CD4-positive, alpha-beta T cell treated with Interleukin-2 at 100 ng/mL for 4 hours (primary cell): ENCODE measurements at regions not wholly inside any gene's neighbourhood (a gene's known extent, or its start where the extent isn't known, plus 50 kb on each side); places are given as distances from the start of the nearest gene placed in this dataset.

Source experiments
- DNase-seq: peaks from one replicate; pipeline ENCODE4 v3.0.0-alpha.2; 2020; ENCODE audit warnings: low spot score

DNA sequence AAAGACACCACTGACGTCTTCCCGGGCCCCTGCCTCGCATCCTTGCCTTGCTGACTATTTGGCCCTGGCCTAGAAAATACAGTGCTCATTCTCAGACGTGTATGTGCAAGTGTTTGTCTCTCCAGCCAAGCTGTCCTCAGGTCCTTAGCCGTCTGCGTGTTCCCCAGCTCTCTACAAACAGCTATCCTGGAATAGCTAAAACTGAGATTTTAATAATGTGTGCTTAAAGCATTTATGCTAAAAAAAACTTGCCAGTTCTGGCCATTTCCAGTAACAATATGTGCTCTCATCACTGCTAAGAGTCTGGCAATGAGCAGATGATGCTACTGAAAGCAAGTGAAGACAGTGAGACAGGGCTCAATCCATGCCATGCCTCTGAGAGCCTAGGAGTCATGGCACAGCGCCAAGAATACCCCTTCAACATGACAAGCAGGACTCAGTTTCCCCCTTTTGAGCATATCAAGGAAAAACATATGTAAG lies 55.7 kb downstream of the IRF2BP2 start:
- DNase-seq: no peak

DNA sequence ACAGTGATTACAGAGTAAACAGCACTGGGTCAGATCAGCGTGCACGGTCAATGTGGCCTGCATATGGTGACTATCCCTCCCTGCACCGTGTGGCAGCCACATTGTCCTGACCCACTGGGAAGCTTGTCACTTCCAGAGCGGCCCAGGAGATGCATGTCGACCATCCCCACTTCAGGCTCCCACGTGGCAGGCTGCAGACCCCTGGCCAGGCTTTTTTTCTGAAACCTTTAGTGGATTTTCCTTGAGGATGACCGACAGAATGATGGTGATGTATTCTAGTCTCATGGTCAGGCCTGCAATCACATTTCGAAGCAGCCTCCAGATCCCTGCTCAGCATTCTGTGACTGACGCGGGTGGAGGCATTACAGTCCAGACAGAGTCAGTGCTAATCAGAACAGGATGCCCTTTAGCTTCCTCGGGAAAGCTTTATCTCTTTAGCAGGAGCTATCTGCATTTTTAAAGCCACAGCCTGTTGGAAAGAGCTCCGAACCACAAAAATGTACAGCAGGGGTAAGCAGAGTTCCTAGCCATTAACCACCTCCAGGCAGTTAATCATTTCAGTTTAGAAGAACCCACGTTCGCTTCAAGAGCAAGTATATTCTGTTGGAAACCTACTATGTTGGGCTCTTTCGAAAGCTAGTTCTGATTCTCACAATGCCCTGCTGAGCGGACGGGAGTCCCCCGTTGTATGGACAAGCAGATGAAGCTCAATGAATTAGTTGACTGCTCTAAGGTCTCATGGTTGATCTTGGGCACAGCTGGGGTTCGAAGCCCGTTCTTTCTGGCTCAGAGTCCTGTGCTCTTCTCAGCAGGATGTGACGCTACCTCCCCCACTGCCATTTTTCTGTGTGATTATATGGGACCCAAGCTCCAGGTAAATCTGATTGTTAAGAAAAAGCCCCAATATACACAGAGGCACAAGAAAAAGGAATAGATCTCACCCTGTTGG lies 56.5 kb downstream of the IRF2BP2 start:
- DNase-seq: no peak

GRCh38 chr1:234551032-234551378 lies 59.0 kb downstream of the IRF2BP2 start:
- DNase-seq: no peak

DNA sequence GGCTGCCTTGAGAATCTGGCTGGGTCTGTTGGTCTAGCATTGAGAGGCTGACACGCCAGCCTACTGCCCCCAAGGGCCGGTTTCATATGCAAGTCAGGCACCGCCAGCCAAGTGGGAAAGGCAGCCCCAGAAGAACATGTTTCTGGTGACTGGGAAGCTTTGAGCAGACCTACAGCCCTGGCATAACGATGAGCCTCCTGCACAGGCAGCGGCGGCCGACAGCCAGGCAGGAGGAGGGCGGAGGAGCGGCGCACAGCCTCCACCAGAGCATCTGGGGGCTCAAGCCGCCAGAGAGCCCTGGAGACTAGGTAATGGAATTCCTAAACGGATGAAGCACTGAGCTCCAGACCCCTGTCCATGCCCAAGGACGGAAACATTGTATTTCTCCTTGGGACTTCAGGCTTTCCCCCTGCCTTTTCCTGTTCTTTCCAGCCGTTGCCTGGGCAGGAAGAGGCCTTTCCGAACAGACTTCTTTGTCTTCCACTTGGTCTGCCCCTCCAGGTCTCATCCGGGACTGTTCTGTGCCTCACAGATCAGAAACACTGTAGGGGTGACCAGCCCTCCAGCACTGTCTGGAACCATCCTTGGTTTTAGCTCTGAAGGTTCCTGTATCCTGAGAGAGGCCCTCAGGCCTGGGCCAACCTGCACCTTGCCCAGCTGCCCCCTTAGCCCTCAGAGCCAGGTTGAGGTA lies 59.5 kb downstream of the IRF2BP2 start:
- DNase-seq: no peak

DNA sequence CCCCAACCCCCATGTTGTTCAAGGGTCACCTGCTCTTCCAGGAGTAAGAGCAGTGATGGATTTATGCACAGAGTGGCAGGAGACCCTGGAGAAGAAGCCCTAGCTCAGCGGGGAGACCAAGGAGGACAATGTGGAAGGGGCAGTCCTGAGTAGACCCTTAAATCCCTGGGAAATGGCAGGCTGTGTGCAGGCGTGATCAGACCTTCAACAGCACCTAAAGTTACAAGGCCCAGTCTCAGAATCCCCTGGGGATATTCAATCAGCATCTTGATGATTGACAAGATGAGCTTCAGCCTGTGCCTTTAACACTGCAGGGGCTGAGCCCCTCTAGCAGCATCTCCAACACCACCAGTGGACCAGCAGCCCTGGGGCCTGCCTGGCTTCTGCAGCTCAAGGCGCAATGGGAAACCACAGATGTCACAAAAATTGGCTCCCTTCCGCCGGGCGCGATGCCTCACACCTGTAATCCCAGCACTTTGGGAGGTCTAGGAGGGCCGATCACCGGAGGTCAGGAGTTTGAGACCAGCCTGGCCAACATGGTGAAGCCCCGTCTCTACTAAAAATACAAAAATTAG lies 60.4 kb downstream of the IRF2BP2 start:
- no peak for DNase-seq

DNA sequence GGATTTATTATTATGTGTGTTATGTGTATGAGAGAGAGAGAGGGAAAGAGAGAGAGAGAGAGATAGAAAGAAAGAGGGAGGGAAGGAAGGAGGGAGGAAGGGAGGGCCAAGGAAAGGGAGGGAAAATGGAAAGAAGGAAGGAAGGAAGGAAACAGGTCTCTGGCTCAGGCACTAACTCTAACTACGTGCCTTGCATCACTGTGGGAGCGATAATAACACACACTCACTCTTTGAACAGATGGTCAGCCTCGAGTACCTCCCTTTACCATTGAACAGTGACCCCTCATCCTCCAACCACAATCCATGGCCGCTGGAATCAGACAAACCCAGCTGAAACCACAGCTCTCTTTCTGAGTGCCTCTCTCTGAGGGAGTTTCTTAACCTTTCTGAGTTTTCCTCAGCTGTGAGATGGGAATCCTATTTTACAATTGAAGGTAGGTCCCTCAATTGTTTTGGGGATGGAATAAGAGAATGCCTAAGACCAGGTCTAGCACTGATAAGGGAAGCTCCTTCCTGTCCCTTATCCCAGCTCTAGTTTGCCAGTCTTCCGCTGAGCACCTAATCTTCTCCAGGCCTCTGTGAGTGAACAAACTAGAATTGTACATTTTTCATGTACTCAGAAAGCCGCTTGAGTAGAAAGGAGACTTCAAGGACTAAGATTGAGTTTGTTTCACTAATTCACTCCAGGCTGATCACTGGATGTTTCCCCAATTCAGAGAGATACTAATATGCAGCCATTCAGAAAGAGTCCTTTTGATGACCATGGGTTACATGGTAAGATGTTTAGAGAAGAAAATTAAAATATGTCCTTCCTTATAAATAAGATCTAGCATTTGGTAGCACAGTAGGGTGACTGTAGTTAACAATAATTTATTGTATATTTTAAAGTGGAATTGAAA lies 62.8 kb downstream of the IRF2BP2 start:
- DNase-seq: no peak

- no peak for DNase-seq
Observed at GRCh38 chr1:234546387-234546704, 63.6 kb downstream of the IRF2BP2 start.

DNA sequence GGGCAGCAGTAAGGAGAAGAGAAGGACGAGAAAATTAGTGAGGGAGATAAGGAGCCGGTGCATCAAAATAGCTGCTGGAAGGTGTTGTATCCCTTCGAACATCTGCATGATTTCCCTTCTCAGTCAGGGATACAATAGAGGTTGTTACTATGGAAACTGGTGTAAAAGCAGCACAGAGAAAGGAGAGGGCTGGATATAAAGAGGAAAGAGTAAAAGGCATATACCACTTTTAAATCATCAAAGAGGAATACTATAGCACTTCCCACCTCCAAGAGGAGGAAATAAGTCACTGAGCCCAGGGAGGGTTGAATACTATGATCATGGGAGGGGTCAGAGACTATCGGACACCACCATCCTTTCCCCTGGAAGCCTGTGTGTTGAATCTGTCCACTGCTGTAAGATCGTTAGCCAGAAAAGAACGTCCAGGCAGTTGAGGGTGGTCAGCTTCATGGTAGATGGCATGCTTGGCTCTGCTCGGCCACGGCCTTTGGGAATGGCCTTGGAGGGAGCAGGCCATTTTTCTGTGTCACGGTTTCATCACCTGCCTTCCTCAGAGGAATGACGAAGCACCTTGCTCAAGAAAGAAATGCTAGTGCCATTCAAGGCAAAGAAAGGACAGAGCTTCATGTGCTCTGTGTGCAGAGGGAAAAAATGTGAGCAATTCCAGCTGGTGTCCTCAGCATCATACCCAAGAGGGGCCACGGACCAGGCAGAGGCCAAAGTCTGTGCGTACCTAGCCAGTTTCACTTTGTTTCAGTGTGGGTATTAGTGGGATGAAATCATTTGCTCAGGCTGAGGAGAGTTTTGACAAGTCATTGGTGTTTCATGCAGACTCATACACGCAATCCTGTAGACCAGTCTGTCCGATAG lies 64.2 kb downstream of the IRF2BP2 start:
- DNase-seq: no peak

GRCh38 chr1:234544087-234544579 lies 65.2 kb upstream of the TARBP1 start:
- DNase-seq: peak; percentile 43

GRCh38 chr1:234543442-234544086 lies 64.6 kb upstream of the TARBP1 start:
- no peak for DNase-seq

DNA sequence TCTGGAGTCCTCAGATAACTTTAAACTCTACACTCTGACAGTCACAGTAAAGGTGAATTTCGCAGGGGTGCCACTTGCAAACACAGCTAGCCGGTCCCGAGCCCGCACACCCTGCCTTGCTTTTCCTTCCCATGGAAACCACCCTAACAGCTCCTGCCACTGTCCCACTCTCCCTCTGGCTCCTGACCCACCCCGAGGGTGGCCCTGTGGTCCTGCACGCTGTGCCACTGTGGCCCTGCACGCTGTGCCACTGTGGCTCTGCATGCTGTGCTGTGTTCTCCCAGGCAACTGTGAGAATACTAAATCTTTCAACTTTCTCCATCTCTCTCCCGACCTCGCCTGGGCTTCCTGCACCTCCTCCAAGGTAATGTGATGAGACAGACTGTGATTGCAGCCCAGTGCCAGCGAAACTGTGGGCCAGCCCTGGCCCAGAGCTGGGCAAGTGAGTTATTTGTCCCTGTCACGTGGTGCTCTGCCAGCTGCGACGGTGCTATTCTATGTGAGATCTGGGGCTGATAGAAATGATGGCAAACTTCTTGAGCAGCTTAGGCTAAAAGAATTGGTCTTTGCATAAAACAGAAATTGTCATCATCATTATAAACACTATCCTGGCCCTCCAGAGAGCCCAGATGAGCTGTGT lies 63.4 kb upstream of the TARBP1 start:
- DNase-seq: no peak

GRCh38 chr1:234541286-234541975 lies 62.5 kb upstream of the TARBP1 start:
- DNase-seq: no peak

DNA sequence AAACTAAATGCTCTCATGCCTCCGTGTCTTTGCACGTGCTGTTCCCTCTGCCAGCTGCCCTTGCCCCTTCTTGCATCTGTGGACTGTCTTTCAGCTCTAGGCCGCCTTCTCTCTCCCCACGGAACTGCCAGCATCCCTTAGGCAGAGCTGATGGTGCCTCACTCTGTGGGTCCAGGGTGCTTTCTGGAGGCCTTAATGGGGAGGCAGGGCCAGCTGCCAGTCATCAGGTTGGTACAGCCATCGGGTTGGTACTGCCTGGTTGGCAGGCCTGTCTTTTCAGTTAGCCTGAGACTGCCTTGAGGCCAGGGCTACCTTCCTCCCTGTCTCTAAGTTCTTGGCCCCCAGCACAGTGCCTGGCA lies 61.4 kb upstream of the TARBP1 start:
- no peak for DNase-seq

DNA sequence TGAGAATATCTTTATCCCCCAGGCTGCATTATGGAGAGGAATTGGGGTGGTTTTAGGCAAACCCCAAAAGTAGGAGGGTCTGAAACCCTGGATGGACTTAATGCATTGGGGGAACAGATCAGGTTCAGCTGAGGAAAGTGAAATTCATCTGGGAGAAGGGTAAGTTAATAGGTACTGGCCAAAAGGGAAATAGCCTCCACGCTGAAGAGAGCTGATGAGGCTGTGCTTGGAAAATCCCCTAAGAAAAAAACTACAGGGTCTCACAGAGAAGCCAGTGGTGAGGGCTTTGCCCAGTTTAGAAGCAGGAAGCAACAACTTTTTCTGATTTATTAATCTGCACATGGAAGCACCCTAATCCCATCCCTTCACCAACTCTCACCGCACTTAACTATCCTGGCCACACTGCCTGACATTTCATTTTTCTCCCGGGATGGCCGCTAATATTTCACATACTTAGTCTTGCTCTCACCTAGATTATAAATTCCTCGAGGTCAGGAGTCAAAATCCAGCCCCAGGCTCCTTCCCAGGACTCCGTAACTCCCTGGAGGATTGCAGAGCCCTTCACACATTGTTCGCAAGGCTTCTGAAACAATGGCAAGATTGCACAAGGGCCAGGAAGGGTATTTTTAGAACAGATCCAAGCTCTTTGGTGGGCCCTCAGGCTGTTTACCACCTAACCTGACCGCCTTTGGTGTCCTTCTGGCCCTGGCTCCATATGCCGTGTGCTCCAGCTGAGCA lies 60.9 kb upstream of the TARBP1 start:
- DNase-seq: no peak

- DNase-seq: no peak
Observed at GRCh38 chr1:234538930-234539649, 60.1 kb upstream of the TARBP1 start.

DNA sequence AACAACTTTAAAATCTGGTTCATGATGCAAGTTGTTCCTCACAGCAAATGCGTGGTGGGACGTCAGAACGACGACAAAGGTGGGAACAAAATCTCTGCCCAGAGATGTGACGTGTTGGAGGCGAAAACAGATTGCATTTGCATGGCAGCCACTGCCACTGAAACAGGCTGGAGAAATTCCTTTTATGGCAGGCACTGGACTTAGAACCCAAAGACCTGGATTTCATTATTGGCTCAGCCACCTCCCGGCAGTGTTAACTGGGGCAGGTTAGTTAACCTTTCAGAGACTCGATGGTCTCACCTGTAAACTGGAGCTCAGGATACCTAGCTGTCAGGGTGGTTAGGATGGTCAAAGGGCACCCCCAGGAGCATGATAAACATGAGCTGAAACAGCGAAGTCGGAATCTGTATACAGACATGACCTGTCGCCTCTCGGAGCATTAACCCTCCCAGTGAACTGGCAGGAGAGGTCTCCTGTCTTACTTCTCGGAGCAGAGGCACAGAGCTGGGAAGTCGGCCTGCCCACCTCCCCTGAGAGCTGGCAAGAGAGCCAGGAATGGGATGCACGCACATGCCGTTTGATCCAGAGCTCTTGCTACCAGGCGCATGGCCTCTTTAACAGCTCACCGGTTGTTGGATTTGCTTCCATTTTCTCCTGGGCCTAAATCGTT lies 59.2 kb upstream of the TARBP1 start:
- DNase-seq: no peak

- DNase-seq: no peak
Observed at GRCh38 chr1:234537236-234537635, 58.3 kb upstream of the TARBP1 start.
